Right lobe of liver (tissue), 4 donors: ENCODE measurements at regions not wholly inside any gene's neighbourhood (a gene's known extent, or its start where the extent isn't known, plus 50 kb on each side); places are given as distances from the start of the nearest gene placed in this dataset.

ENCODE experiments used
- CTCF ChIP-seq, 4 donors: fragments of 200-600 bp in 3 of 4; fragments of 450-650 bp in 1 of 4; IDR thresholded peaks; one replicate each; pipeline versions ENCODE4 v1.5.1 to v1.8.0; 2016 to 2022; ENCODE audit warnings: antibody characterized with exemption in 4 of 4, mild to moderate bottlenecking in 2 of 4
- POLR2A ChIP-seq: fragments of 450-650 bp; IDR thresholded peaks from one replicate; pipeline ENCODE4 v1.6.1; 2017; ENCODE audit warnings: antibody characterized with exemption, mild to moderate bottlenecking
- donor health status: DM: no; HTN: no; CAD: no.
- donor health status: DM: no; HTN: no; CAD: no.
- donor health status: DM: no; HTN: yes; CAD: no.

- TF ChIP-seq POLR2A (no peak), CTCF (IDR thresholded peaks at IDR 0.05) (no peak)
Measured at GRCh38 chr3:187848401-187848800, 103.1 kb upstream of the BCL6 start.
